Keratinocyte (primary cell): ENCODE measurements at regions not wholly inside any gene's neighbourhood (a gene's known extent, or its start where the extent isn't known, plus 50 kb on each side); places are given as distances from the start of the nearest gene placed in this dataset.
A peak's percentile ranks its signal among the peaks of the same experiment; 100 is the strongest.

ENCODE experiments used
- DNase-seq: peaks from one replicate; pipeline ENCODE4 v3.0.0-alpha.2; 2011; ENCODE audit warnings: low read depth, missing footprints, low spot score
- FAIRE-seq: peaks from 2 replicates; lab custom pipeline; 2011; peaks lifted over from hg19 to GRCh38; lab: Jason Lieb, UNC
- H2AFZ ChIP-seq: 2 replicates; pipeline ENCODE4 v1.6.0; 2012; ENCODE audit warnings: low read length, control low read depth, inconsistent platforms; ENCODE audit not compliant: control insufficient read depth
- H3K27ac ChIP-seq: 2 replicates; pipeline ENCODE4 v1.5.1; 2011; ENCODE audit warnings: low read length; ENCODE audit not compliant: control insufficient read depth, insufficient read depth
- H3K27me3 ChIP-seq: 3 replicates; pipeline ENCODE4 v1.6.0; 2011; ENCODE audit warnings: low read length; ENCODE audit not compliant: control insufficient read depth, insufficient read depth; ENCODE audit errors: extremely low read depth
- H3K36me3 ChIP-seq, 2 experiments: 2 replicates in 1 of 2; 3 replicates in 1 of 2; pipeline ENCODE4 v1.5.1; 2011; ENCODE audit warnings: low read length in 2 of 2, mild to moderate bottlenecking in 1 of 2; ENCODE audit not compliant: control insufficient read depth in 2 of 2, insufficient read depth in 2 of 2; ENCODE audit errors: extremely low read depth in 1 of 2
- H3K4me1 ChIP-seq: 3 replicates; pipeline ENCODE4 v1.5.1; 2011; ENCODE audit warnings: low read length; ENCODE audit not compliant: control insufficient read depth, insufficient read depth; ENCODE audit errors: extremely low read depth
- H3K4me2 ChIP-seq: 3 replicates; pipeline ENCODE4 v1.6.0; 2011; ENCODE audit warnings: low read depth, low read length; ENCODE audit not compliant: control insufficient read depth, insufficient read depth; ENCODE audit errors: extremely low read depth
- H3K4me3 ChIP-seq, 3 experiments: fragments of 200-600 bp in 1 of 3; sonication (generic) in 1 of 3; 2 replicates in 2 of 3; 3 replicates in 1 of 3; pipeline ENCODE4 v1.5.1; 2011 to 2016; ENCODE audit warnings: low read length in 3 of 3, mild to moderate bottlenecking in 3 of 3, control low read depth in 2 of 3, inconsistent platforms in 1 of 3, low read depth in 1 of 3, mixed read lengths in 1 of 3, mixed run types in 1 of 3, moderate library complexity in 1 of 3; ENCODE audit not compliant: control insufficient read depth in 2 of 3, insufficient read depth in 2 of 3; ENCODE audit errors: extremely low read depth in 1 of 3
- H3K79me2 ChIP-seq: 2 replicates; pipeline ENCODE4 v1.6.0; 2012; ENCODE audit warnings: low read length; ENCODE audit not compliant: control insufficient read depth, insufficient read depth
- H3K9ac ChIP-seq: 3 replicates; pipeline ENCODE4 v1.6.0; 2011; ENCODE audit warnings: low read length; ENCODE audit not compliant: control insufficient read depth, insufficient read depth; ENCODE audit errors: extremely low read depth
- H3K9me1 ChIP-seq: 3 replicates; pipeline ENCODE4 v1.6.0; 2011; ENCODE audit warnings: low read length; ENCODE audit not compliant: control insufficient read depth, insufficient read depth; ENCODE audit errors: extremely low read depth
- H3K9me3 ChIP-seq: 2 replicates; pipeline ENCODE4 v1.5.1; 2012; ENCODE audit warnings: low read depth, low read length; ENCODE audit not compliant: control insufficient read depth
- H4K20me1 ChIP-seq: 3 replicates; pipeline ENCODE4 v1.6.0; 2011; ENCODE audit warnings: low read length; ENCODE audit not compliant: control insufficient read depth, insufficient read depth; ENCODE audit errors: extremely low read depth
- EZH2 ChIP-seq: IDR thresholded peaks from one replicate; pipeline ENCODE4 v1.6.1; 2012; ENCODE audit warnings: inconsistent platforms, mild to moderate bottlenecking, low read length, moderate library complexity
- dilution Hi-C: fragments of 300-500 bp; cut with MboI; formaldehyde crosslinking; loops from one replicate; pipeline ENCODE4 v1.7.0; 2020; ENCODE audit warnings: low sequenced_read_pairs; ENCODE audit not compliant: extremely low pct_ligation_motif_present
- TF ChIP-seq, protein P1 (sequence below), 3 experiments: IDR thresholded peaks in 1 of 3; conservative IDR thresholded peaks in 1 of 3; optimal IDR thresholded peaks in 1 of 3; 2 replicates in 2 of 3; 3 replicates in 1 of 3; pipeline versions ENCODE3 to v1.5.1; 2011; ENCODE audit warnings: low read length in 3 of 3, mild to moderate bottlenecking in 3 of 3, moderate library complexity in 2 of 3, control low read depth in 1 of 3, inconsistent platforms in 1 of 3; ENCODE audit not compliant: insufficient read depth in 2 of 3; ENCODE audit errors: extremely low read depth in 1 of 3

- Histone ChIP-seq H3K9me1 (no peaks in the 10 kb centered on the region), H3K27me3 (no peaks in the 10 kb centered on the region), H3K79me2 (no peaks in the 10 kb centered on the region), H3K36me3 (no peaks in the 10 kb centered on the region), H3K4me1 (peaks cover 31% of the 10 kb centered on the region), H3K27ac (no peak overlapping the region), H3K4me3 (no peak overlapping the region), H4K20me1 (no peaks in the 10 kb centered on the region), H3K9ac (no peak overlapping the region), H3K4me2 (no peak overlapping the region), H3K9me3 (peaks cover 2% of the 10 kb centered on the region), H2AFZ (no peak overlapping the region)
- TF ChIP-seq, protein P1, sequence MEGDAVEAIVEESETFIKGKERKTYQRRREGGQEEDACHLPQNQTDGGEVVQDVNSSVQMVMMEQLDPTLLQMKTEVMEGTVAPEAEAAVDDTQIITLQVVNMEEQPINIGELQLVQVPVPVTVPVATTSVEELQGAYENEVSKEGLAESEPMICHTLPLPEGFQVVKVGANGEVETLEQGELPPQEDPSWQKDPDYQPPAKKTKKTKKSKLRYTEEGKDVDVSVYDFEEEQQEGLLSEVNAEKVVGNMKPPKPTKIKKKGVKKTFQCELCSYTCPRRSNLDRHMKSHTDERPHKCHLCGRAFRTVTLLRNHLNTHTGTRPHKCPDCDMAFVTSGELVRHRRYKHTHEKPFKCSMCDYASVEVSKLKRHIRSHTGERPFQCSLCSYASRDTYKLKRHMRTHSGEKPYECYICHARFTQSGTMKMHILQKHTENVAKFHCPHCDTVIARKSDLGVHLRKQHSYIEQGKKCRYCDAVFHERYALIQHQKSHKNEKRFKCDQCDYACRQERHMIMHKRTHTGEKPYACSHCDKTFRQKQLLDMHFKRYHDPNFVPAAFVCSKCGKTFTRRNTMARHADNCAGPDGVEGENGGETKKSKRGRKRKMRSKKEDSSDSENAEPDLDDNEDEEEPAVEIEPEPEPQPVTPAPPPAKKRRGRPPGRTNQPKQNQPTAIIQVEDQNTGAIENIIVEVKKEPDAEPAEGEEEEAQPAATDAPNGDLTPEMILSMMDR (optimal IDR thresholded peaks at IDR 0.05 in 1 of 3, IDR thresholded peaks at IDR 0.05 in 1 of 3, conservative IDR thresholded peaks at IDR 0.05 in 1 of 3; ENCODE audit: extremely low read depth in 1 of 3, insufficient read depth in 2 of 3, low read length in 3 of 3), result no peak
- TF ChIP-seq EZH2, result no peak
- dilution Hi-C loops, result no loop called here
- DNase-seq (no peak), FAIRE-seq (no peak)
Observed at GRCh38 chr14:50014809-50015430, 101.5 kb downstream of the VCPKMT start.

DNA sequence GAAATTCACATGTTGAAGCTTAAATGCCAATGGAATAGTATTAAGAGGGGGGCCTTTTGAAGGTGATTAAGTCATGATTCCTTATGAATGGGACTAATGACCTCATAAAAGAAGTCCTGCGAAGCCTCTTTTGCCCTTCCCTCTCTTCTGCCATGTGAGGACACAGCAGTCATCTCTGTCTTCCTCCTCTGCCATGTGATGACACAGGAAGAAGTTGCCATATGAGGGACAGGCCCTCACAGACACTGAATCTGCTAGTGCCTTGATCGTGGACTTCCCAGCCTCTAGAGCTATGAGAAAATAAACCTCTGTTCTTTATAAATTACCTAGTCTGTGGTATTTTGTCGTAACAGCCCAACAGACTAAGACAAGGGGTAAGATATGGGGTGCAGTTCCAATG, 100.7 kb downstream of the VCPKMT start:
- H3K4me2 ChIP-seq, result no peak overlapping the region
- no peak overlapping the region for H3K27ac ChIP-seq
- H3K9me1 ChIP-seq, result no peaks in the 10 kb centered on the region
- dilution Hi-C loops, result no loop called here
- H4K20me1 ChIP-seq, result no peaks in the 10 kb centered on the region
- no peak overlapping the region for H3K9ac ChIP-seq
- H3K4me3 ChIP-seq, result no peak overlapping the region
- H3K9me3 ChIP-seq, result peaks cover 6% of the 10 kb centered on the region
- H3K4me1 ChIP-seq, result peaks cover 31% of the 10 kb centered on the region
- no peaks in the 10 kb centered on the region for H3K79me2 ChIP-seq
- H3K27me3 ChIP-seq, result no peaks in the 10 kb centered on the region
- FAIRE-seq (peak; percentile 5), DNase-seq (no peak)
- H2AFZ ChIP-seq, result no peak overlapping the region
- no peak for TF ChIP-seq EZH2
- TF ChIP-seq, protein P1 (optimal IDR thresholded peaks at IDR 0.05 in 1 of 3, IDR thresholded peaks at IDR 0.05 in 1 of 3, conservative IDR thresholded peaks at IDR 0.05 in 1 of 3; ENCODE audit: extremely low read depth in 1 of 3, insufficient read depth in 2 of 3, low read length in 3 of 3), result no peak
- no peaks in the 10 kb centered on the region for H3K36me3 ChIP-seq
